SU-DHL-6 (cell line): ENCODE measurements at regions not wholly inside any gene's neighbourhood (a gene's known extent, or its start where the extent isn't known, plus 50 kb on each side); places are given as distances from the start of the nearest gene placed in this dataset.
"Not testable (repeated sequence)": the region's sequence is repeated elsewhere in the genome, so short reads cannot be mapped to it uniquely, and the experiment has no call there.

ENCODE experiments used
- H2AFZ ChIP-seq: fragments of 200-600 bp; sonication (generic); 2 replicates; pipeline ENCODE4 v1.6.1; 2014; ENCODE audit warnings: low read depth, mild to moderate bottlenecking, moderate library complexity, mixed read lengths, antibody characterized with exemption, low read length; ENCODE audit not compliant: severe bottlenecking
- H3F3A ChIP-seq: fragments of 200-600 bp; shearing (Covaris generic); 2 replicates; pipeline ENCODE4 v1.6.0; 2016; ENCODE audit warnings: antibody characterized with exemption, mild to moderate bottlenecking; ENCODE audit not compliant: insufficient read depth
- H3K27ac ChIP-seq: fragments of 200-600 bp; sonication (generic); 2 replicates; pipeline ENCODE4 v1.5.1; 2016; ENCODE audit warnings: low read depth, mild to moderate bottlenecking, low read length, moderate library complexity, mixed read lengths
- H3K27me3 ChIP-seq: fragments of 200-600 bp; sonication (generic), shearing (Covaris generic); 2 replicates; pipeline ENCODE4 v1.6.0; 2014; ENCODE audit warnings: mild to moderate bottlenecking, low read length
- H3K36me3 ChIP-seq: fragments of 200-600 bp; sonication (generic); 2 replicates; pipeline ENCODE4 v1.6.1; 2014; ENCODE audit warnings: mild to moderate bottlenecking, low read length, mixed read lengths
- H3K4me2 ChIP-seq: fragments of 300-600, 200-600 bp; shearing (Covaris generic), sonication (generic); 2 replicates; pipeline ENCODE4 v1.6.0; 2014; ENCODE audit warnings: low read length, low read depth, mild to moderate bottlenecking; ENCODE audit not compliant: poor library complexity, severe bottlenecking
- H3K4me3 ChIP-seq: fragments of 200-600 bp; sonication (generic); 2 replicates; pipeline ENCODE4 v1.5.1; 2014; ENCODE audit warnings: antibody characterized with exemption, low read length, mild to moderate bottlenecking, mixed read lengths; ENCODE audit not compliant: insufficient read depth, poor library complexity, severe bottlenecking
- H3K79me2 ChIP-seq: fragments of 200-600 bp; sonication (generic); 2 replicates; pipeline ENCODE4 v1.6.1; 2014; ENCODE audit warnings: mild to moderate bottlenecking, low read length, moderate library complexity; ENCODE audit not compliant: insufficient read depth
- H3K9ac ChIP-seq: fragments of 200-600 bp; sonication (generic); 2 replicates; pipeline ENCODE4 v1.7.0; 2014; ENCODE audit warnings: mild to moderate bottlenecking, low read length
- H3K9me2 ChIP-seq: fragments of 200-600 bp; sonication (generic); replicated peaks from 2 replicates; pipeline ENCODE4 v1.6.1; 2014; ENCODE audit warnings: low read length; ENCODE audit not compliant: insufficient read depth
- H3K9me3 ChIP-seq: fragments of 200-600 bp; sonication (generic); 2 replicates; pipeline ENCODE4 v1.6.1; 2014; ENCODE audit warnings: low read length, mixed read lengths; ENCODE audit not compliant: insufficient read depth
- H4K20me1 ChIP-seq: fragments of 200-600 bp; sonication (generic); 2 replicates; pipeline ENCODE4 v1.6.1; 2014; ENCODE audit warnings: low read depth, mild to moderate bottlenecking, antibody characterized with exemption, low read length, moderate library complexity, mixed read lengths
- EZH2phosphoT487 ChIP-seq: fragments of 200-600 bp; sonication (generic), shearing (Covaris generic); conservative IDR thresholded peaks from 2 replicates; pipeline ENCODE4 v1.6.1; 2018; ENCODE audit warnings: mild to moderate bottlenecking, antibody characterized with exemption, low read length, moderate library complexity, mixed read lengths
- TF ChIP-seq, protein P1 (sequence below): fragments of 200-600 bp; sonication (generic); IDR thresholded peaks from one replicate; pipeline ENCODE4 v1.5.1; 2017; ENCODE audit warnings: antibody characterized with exemption, mild to moderate bottlenecking, low read length, moderate library complexity; ENCODE audit not compliant: insufficient read depth, poor library complexity, severe bottlenecking

DNA sequence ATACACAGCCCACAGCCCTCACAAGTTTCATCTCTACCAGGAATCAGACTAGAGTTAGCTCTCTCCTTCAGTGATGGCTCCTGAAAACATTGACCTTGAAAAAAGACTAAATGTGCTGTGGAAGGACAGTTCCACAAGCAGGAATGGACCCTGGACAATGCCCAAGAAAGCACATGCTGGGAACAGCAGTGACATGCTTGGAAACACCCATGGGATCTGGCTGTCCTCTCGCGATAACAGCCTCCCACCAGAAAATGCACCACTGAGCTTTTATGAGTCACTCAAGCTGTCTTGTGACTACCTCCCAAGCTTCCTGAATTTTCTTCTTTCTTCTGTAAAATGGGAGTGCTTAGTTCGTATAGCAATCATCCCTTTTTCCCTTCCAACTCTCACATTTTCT, 269.2 kb downstream of the LRATD1 start:
- Histone ChIP-seq H3K27me3 (no peaks in the 10 kb centered on the region), H3K9me2 (no peaks in the 10 kb centered on the region), H3K79me2 (no peaks in the 10 kb centered on the region), H3K9me3 (no peaks in the 10 kb centered on the region), H3K36me3 (no peaks in the 10 kb centered on the region), H3K4me2 (no peak overlapping the region), H3K9ac (no peak overlapping the region), H3K27ac (no peak overlapping the region), H3F3A (no peaks in the 10 kb centered on the region), H3K4me3 (no peak overlapping the region), H2AFZ (no peak overlapping the region), H4K20me1 (no peaks in the 10 kb centered on the region)
- no peak for TF ChIP-seq EZH2phosphoT487
- TF ChIP-seq, protein P1, sequence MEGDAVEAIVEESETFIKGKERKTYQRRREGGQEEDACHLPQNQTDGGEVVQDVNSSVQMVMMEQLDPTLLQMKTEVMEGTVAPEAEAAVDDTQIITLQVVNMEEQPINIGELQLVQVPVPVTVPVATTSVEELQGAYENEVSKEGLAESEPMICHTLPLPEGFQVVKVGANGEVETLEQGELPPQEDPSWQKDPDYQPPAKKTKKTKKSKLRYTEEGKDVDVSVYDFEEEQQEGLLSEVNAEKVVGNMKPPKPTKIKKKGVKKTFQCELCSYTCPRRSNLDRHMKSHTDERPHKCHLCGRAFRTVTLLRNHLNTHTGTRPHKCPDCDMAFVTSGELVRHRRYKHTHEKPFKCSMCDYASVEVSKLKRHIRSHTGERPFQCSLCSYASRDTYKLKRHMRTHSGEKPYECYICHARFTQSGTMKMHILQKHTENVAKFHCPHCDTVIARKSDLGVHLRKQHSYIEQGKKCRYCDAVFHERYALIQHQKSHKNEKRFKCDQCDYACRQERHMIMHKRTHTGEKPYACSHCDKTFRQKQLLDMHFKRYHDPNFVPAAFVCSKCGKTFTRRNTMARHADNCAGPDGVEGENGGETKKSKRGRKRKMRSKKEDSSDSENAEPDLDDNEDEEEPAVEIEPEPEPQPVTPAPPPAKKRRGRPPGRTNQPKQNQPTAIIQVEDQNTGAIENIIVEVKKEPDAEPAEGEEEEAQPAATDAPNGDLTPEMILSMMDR: no peak

DNA sequence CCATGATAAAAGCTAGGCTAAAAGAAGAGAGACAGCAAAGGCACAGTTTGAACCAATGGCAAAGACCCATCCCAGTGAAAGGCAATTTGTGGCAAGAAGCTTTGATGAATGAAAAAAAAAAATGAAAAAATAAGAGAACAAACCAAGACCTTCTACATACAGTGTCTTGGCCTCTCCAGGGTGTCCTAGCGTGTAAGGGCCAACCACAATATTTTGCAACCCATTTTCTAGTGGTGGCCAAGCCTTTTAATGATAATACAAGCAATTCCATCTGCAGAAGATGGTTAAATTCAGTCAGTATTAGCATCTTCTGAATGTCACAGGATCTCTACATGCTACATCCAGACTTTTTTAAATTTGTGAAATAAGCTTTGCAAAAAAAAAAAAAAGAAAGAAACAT, 270.4 kb downstream of the LRATD1 start:
- TF ChIP-seq EZH2phosphoT487: no peak
- TF ChIP-seq, protein P1: no peak
- Histone ChIP-seq H3K27ac (no peak overlapping the region), H3K27me3 (no peaks in the 10 kb centered on the region), H3K4me3 (no peak overlapping the region), H3K36me3 (no peaks in the 10 kb centered on the region), H3K9ac (no peak overlapping the region), H3F3A (no peaks in the 10 kb centered on the region), H3K9me2 (no peaks in the 10 kb centered on the region), H3K9me3 (no peaks in the 10 kb centered on the region), H4K20me1 (no peaks in the 10 kb centered on the region), H3K4me2 (no peak overlapping the region), H2AFZ (no peak overlapping the region), H3K79me2 (no peaks in the 10 kb centered on the region)

DNA sequence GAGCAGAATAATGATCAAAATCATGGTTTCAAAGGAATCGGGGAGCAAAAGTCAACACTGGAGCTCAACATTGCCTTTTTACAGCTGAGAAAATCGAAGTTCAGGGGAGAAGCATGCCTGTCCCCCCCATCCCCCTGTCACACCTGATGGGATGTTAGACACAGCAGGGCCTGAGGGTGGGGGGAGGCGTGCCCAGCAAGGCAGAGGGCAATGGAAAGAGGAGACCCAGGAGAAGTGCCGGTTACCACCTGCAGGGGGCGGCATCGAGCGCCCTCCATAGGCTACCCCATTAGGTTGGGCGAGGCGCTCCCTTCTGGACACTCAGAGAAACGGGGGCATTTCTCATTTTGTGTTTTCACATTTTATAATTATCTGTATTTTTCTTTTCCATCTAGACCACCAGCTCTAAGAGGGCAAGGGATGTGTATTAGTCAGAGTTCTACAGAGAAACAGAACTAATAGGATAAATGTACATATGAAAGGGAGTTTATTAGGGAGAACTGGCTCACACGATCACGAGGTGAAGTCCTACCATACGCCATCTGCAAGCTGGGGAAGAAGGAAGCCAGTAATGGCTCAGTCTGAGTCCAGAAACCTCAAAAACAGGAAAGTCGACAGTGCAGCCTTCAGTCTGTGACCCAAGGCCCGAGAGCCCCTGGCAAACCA, 271.3 kb downstream of the LRATD1 start:
- H3K4me3 ChIP-seq: no peak overlapping the region
- H3K27me3 ChIP-seq: no peaks in the 10 kb centered on the region
- no peaks in the 10 kb centered on the region for H3F3A ChIP-seq
- no peak overlapping the region for H3K27ac ChIP-seq
- no peak overlapping the region for H3K4me2 ChIP-seq
- no peaks in the 10 kb centered on the region for H3K36me3 ChIP-seq
- H3K9me2 ChIP-seq: no peaks in the 10 kb centered on the region
- H3K79me2 ChIP-seq: no peaks in the 10 kb centered on the region
- no peaks in the 10 kb centered on the region for H3K9me3 ChIP-seq
- no peak overlapping the region for H2AFZ ChIP-seq
- no peak overlapping the region for H3K9ac ChIP-seq
- no peak for TF ChIP-seq EZH2phosphoT487
- TF ChIP-seq, protein P1: peak; percentile 98
- H4K20me1 ChIP-seq: no peaks in the 10 kb centered on the region

DNA sequence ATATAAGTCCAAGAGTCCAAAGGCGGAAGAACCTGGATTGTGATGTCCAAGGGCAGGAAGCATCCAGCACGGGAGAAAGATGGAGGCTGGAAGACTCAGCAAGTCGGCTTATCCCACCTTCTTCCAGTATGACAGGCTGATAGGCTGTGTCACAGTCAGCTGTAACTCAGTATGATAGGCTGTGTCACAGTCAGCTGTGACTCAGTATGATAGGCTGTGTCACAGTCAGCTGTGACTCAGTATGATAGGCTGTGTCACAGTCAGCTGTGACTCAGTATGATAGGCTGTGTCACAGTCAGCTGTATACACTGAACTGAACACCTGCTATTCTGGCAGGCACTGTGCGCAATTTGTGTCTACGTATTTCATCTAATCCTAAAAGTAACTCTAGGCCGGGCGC, 271.9 kb downstream of the LRATD1 start:
- not testable (repeated sequence) for H3K4me3 ChIP-seq, H3K9me2 ChIP-seq, H3K36me3 ChIP-seq, H3K9me3 ChIP-seq, H2AFZ ChIP-seq, H3K4me2 ChIP-seq, H3K9ac ChIP-seq, H3K27ac ChIP-seq, H3F3A ChIP-seq, H3K79me2 ChIP-seq, H4K20me1 ChIP-seq, H3K27me3 ChIP-seq
